Epithelial cell of proximal tubule (primary cell): ENCODE measurements at regions not wholly inside any gene's neighbourhood (a gene's known extent, or its start where the extent isn't known, plus 50 kb on each side); places are given as distances from the start of the nearest gene placed in this dataset.

Experiments
- DNase-seq: peaks from one replicate; pipeline ENCODE4 v3.0.0-alpha.2; 2011; ENCODE audit warnings: low read depth
- H3K4me3 ChIP-seq: 2 replicates; pipeline ENCODE4 v1.5.1; 2011; ENCODE audit warnings: low read depth, mild to moderate bottlenecking, low read length
- TF ChIP-seq, protein P1 (sequence below): conservative IDR thresholded peaks from 2 replicates; pipeline ENCODE4 v1.5.1; 2012; ENCODE audit warnings: low read depth, mild to moderate bottlenecking, low read length

DNA sequence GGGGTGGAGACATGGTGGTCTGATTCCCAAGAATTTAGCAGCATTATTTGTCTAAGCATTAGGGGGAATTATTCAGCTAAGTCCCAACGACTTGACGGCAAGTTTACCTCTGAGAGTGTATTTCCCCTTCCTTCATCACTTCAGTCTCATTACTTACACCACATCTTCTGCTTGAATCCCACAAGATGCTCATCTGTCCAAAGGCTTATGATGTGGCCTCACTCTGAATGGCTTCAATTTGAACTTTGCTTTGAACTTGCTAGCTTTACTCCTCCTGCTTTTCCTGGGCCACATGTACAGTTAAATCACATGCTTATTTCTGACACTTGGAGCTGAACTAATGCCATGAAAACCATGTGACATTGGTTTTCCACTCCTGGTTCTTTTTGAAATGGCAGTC is 231.3 kb upstream of the SATB1 start:
- H3K4me3 ChIP-seq, result no peak overlapping the region
- TF ChIP-seq, protein P1, sequence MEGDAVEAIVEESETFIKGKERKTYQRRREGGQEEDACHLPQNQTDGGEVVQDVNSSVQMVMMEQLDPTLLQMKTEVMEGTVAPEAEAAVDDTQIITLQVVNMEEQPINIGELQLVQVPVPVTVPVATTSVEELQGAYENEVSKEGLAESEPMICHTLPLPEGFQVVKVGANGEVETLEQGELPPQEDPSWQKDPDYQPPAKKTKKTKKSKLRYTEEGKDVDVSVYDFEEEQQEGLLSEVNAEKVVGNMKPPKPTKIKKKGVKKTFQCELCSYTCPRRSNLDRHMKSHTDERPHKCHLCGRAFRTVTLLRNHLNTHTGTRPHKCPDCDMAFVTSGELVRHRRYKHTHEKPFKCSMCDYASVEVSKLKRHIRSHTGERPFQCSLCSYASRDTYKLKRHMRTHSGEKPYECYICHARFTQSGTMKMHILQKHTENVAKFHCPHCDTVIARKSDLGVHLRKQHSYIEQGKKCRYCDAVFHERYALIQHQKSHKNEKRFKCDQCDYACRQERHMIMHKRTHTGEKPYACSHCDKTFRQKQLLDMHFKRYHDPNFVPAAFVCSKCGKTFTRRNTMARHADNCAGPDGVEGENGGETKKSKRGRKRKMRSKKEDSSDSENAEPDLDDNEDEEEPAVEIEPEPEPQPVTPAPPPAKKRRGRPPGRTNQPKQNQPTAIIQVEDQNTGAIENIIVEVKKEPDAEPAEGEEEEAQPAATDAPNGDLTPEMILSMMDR, result no peak
- DNase-seq, result no peak

DNA sequence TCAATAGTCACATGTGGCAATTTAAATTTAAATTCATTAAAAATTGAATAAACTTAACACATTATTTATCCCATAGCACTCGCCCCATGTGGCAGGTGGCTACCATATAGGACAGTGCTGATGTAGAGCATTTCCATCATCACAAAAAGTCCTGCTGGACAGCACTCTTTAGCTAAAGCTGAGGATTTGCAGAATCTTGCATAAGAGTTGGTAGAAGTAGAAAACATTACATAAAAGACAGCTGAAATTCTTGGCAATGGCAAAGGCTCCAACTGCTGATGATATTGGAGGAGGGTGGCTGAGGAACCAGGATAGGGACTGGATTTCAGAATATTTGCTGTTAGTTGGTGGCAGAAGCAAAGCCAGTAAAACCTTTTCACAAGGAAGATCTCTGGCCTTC is 230.7 kb upstream of the SATB1 start:
- no peak for DNase-seq
- TF ChIP-seq, protein P1, result no peak
- no peak overlapping the region for H3K4me3 ChIP-seq

DNA sequence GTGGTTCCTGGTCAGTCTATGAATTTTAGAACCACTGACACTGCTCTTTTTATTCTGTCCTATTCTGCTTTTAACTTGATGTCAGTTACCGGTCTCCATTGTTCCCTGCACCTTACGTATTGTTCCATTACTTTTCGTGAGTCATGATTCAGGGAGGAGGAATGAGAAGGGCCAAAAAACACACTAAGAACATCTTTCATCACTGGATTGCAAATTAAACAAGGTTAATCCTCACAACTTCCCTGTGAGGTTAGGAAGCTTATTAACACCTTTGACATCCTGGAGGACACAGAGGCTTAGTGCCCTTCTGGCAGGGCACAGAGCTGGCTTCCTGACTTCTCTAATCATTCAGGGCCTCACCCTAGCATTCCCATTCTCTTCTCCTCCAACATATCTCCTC is 227.6 kb upstream of the SATB1 start:
- peak; percentile 4 for DNase-seq
- TF ChIP-seq, protein P1, result no peak
- H3K4me3 ChIP-seq, result no peak overlapping the region

DNA sequence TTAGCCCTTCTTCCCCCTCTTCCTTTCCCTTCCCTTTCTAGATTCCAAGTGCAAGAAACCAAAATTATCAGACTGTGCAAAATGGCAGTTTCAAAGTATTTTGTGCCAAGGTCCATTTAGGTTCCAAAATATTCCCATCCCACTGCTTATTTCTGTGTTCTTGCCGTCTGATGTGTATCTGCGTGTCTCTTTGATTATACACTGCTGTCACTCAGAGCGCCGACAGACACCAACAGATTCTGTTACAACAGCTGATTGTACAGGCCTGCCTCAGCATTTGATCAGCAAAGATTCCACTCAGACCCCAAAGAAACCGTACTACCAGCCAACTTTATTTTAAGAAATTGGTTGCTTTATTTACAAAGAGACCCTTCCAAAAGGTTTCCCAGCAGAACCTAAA is 225.6 kb upstream of the SATB1 start:
- no peak for DNase-seq
- H3K4me3 ChIP-seq, result no peak overlapping the region
- TF ChIP-seq, protein P1, result no peak

DNA sequence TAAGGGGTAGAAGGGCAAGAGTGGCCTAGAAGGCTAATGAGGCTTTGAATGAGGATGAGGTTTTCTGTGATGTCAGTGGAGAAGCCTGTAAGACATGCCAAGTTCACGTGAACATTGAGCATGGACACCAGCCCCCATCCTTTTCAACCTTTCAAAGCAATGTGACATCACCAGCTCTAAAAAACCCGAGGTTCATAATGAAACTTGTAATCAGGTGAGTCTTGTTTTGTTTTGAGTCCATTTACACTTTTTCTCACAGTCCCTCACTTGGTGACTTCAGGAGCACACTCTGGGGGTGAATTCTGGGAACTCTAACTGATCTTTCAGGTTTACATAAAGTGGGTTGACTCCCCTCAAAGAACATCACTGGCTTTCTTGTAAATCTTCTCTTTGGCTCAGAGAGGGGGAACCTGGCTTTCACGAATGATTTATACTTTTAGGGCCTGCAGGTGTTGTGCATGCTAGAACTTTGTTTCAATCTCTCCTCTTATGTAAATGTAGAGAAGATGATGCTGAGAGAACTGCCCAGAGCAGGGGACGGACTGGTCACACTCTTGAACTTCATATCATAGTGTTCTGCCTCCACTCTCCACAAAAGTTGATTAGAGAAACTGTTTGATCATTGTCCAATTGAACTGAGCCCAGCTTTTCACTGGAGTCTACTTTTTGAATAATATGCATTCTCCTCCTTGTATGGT is 224.7 kb upstream of the SATB1 start:
- no peak for DNase-seq
- TF ChIP-seq, protein P1, result no peak
- no peak overlapping the region for H3K4me3 ChIP-seq

DNA sequence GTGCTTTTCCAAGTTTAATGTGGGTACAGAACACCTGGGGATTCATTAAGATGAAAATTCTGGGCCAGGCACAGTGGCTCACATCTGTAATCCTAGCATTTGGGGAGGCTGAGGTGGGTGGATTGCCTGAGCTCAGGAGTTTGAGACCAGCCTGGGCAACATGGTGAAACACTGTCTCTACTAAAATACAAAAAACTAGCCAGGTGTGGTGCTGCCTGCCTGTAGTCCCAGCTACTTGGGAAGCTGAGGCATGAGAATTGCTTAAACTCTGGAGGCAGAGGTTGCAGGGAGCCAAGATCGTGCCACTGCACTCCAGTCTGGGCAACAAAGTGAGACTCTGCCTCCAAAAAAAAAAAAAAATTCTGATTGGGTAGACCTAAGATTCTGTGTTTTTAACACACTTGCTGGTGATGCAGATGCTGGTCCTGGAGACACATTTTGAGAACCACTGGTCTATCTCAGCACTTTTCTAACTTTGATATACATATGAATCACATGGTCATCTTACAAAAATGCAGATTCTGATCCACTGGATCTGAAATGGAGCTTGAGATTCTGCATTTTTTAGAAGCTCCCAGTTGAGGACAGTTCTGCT is 223.8 kb upstream of the SATB1 start:
- TF ChIP-seq, protein P1, result no peak
- no peak for DNase-seq
- H3K4me3 ChIP-seq, result no peak overlapping the region

DNA sequence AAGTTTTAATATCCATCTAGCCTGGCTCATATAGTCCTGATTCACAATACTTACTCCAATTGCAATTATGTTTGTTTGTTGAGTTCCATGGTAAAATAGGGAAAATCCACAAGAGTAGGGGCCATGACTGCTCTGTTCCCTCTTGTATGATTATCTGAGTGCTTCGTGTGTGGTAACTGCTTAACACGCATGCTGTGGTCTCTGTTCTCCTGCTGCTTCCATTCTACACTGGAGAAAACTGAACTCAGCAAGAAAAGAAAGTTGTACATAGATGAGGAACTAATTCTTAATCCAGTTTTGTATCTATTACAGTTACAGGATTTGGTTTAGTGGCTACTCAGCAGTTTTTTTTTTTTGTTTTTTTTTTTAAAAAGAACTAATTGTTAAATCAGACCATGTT is 223.0 kb upstream of the SATB1 start:
- no peak for DNase-seq
- TF ChIP-seq, protein P1, result no peak

More for the DNA sequence above, 223.0 kb upstream of the SATB1 start:
- no peak overlapping the region for H3K4me3 ChIP-seq
